NB4 (cell line): ENCODE measurements at regions not wholly inside any gene's neighbourhood (a gene's known extent, or its start where the extent isn't known, plus 50 kb on each side); places are given as distances from the start of the nearest gene placed in this dataset.

Source experiments
- MYC ChIP-seq: IDR thresholded peaks from 2 replicates; pipeline ENCODE4 v1.6.1; 2011; ENCODE audit warnings: low read depth, low read length
- POLR2A ChIP-seq: IDR thresholded peaks from 2 replicates; pipeline ENCODE4 v1.6.1; 2011; ENCODE audit warnings: mild to moderate bottlenecking; ENCODE audit not compliant: insufficient read length; ENCODE audit errors: extremely low read depth
- TF ChIP-seq, protein P1 (sequence below): IDR thresholded peaks from 2 replicates; pipeline ENCODE4 v1.6.1; 2011; ENCODE audit warnings: low read depth, low read length
- TF ChIP-seq, protein P2 (sequence below): IDR thresholded peaks from one replicate; pipeline ENCODE4 v1.5.1; 2012; ENCODE audit warnings: low read depth, low read length

DNA sequence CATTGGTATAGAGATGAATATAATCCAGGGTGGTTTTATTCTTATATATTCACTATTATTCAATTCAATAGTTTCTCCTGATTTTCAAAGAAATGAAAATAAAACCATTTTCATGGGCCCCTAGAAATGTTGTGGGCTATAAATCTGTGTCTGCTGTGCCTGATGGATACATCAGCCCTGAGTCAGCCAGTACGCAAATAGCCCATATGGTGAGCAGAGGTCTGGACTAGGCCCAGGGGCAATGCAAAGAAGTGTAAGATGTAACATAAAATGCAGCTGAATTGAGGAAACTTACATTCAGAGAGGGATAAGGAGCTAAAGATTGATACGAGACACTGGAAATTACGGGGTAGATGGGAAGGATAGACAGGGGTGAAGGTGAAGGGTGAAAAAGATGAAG, 122.5 kb downstream of the MAIP1 start:
- TF ChIP-seq POLR2A (no peak), MYC (no peak)
- TF ChIP-seq, protein P1, sequence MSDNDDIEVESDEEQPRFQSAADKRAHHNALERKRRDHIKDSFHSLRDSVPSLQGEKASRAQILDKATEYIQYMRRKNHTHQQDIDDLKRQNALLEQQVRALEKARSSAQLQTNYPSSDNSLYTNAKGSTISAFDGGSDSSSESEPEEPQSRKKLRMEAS = no peak
- TF ChIP-seq, protein P2, sequence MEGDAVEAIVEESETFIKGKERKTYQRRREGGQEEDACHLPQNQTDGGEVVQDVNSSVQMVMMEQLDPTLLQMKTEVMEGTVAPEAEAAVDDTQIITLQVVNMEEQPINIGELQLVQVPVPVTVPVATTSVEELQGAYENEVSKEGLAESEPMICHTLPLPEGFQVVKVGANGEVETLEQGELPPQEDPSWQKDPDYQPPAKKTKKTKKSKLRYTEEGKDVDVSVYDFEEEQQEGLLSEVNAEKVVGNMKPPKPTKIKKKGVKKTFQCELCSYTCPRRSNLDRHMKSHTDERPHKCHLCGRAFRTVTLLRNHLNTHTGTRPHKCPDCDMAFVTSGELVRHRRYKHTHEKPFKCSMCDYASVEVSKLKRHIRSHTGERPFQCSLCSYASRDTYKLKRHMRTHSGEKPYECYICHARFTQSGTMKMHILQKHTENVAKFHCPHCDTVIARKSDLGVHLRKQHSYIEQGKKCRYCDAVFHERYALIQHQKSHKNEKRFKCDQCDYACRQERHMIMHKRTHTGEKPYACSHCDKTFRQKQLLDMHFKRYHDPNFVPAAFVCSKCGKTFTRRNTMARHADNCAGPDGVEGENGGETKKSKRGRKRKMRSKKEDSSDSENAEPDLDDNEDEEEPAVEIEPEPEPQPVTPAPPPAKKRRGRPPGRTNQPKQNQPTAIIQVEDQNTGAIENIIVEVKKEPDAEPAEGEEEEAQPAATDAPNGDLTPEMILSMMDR = no peak
